OCI-LY7 (cell line): ENCODE measurements at regions not wholly inside any gene's neighbourhood (a gene's known extent, or its start where the extent isn't known, plus 50 kb on each side); places are given as distances from the start of the nearest gene placed in this dataset.

Experiments used
- BruUV-seq: library from RNA; stranded (reverse); fragments of 400-500 nt; replicated peaks from 2 replicates; lab custom pipeline; 2021; lab: Mats Ljungman, UMichigan
- CTCF ChIA-PET: fragments of 300-600 bp; sonication (Branson Sonifier 250); formaldehyde crosslinking; loops from one replicate; lab custom pipeline; 2022; ENCODE audit warnings: antibody characterized with exemption; ENCODE audit not compliant: unreplicated experiment; lab: Charles Lee
- POLR2A ChIA-PET: fragments of 300-600 bp; sonication (Branson Sonifier 250); formaldehyde crosslinking; loops from one replicate; lab custom pipeline; 2022; ENCODE audit warnings: antibody characterized with exemption; lab: Charles Lee
- DNase-seq: peaks from one replicate; pipeline ENCODE4 v3.0.0-alpha.2; 2015; ENCODE audit warnings: low spot score
- H2AFZ ChIP-seq: fragments of 200-600 bp; sonication (generic), shearing (Covaris generic); 2 replicates; pipeline ENCODE4 v1.6.1; 2014; ENCODE audit warnings: mild to moderate bottlenecking, antibody characterized with exemption, low read length, moderate library complexity
- H3K27ac ChIP-seq: fragments of 200-600 bp; sonication (generic); 2 replicates; pipeline ENCODE4 v1.5.1; 2014; ENCODE audit warnings: mixed run types, low read depth, mild to moderate bottlenecking, moderate library complexity, low read length, inconsistent platforms; ENCODE audit not compliant: poor library complexity, severe bottlenecking
- H3K36me3 ChIP-seq: fragments of 200-600 bp; sonication (generic); 2 replicates; pipeline ENCODE4 v1.6.1; 2014; ENCODE audit warnings: mild to moderate bottlenecking, antibody characterized with exemption, low read length, moderate library complexity, mixed read lengths; ENCODE audit not compliant: insufficient read depth
- H3K4me1 ChIP-seq: fragments of 200-600 bp; sonication (generic); 2 replicates; pipeline ENCODE4 v1.5.1; 2014; ENCODE audit warnings: mild to moderate bottlenecking, low read length; ENCODE audit not compliant: insufficient read depth, poor library complexity, severe bottlenecking
- H3K4me2 ChIP-seq: fragments of 200-600 bp; sonication (generic); 2 replicates; pipeline ENCODE4 v1.6.1; 2014; ENCODE audit warnings: mild to moderate bottlenecking, low read length
- H3K4me3 ChIP-seq: fragments of 200-600 bp; sonication (generic); 2 replicates; pipeline ENCODE4 v1.5.1; 2014; ENCODE audit warnings: mild to moderate bottlenecking, low read depth, low read length; ENCODE audit not compliant: poor library complexity, severe bottlenecking
- H3K79me2 ChIP-seq: fragments of 200-600 bp; sonication (generic); 2 replicates; pipeline ENCODE4 v1.6.1; 2016; ENCODE audit warnings: low read depth, mild to moderate bottlenecking, low read length, moderate library complexity, mixed read lengths; ENCODE audit not compliant: insufficient read depth
- H3K9me2 ChIP-seq: fragments of 200-600 bp; sonication (generic); 2 replicates; pipeline ENCODE4 v1.6.1; 2016; ENCODE audit warnings: mild to moderate bottlenecking, low read length, mixed read lengths; ENCODE audit not compliant: insufficient read depth
- H3K9me3 ChIP-seq: fragments of 200-600 bp; sonication (generic); 2 replicates; pipeline ENCODE4 v1.6.1; 2014; ENCODE audit warnings: mild to moderate bottlenecking, mixed run types, low read length, mixed read lengths
- H4K20me1 ChIP-seq: fragments of 200-600 bp; sonication (generic); 2 replicates; pipeline ENCODE4 v1.6.1; 2014; ENCODE audit warnings: mild to moderate bottlenecking, antibody characterized with exemption, low read length, moderate library complexity, mixed read lengths; ENCODE audit not compliant: insufficient read depth
- CTCF ChIP-seq: fragments of 200-600 bp; sonication (generic); conservative IDR thresholded peaks from 2 replicates; pipeline ENCODE4 v1.5.1; 2014; ENCODE audit warnings: mild to moderate bottlenecking, antibody characterized with exemption, low read length, moderate library complexity, mixed read lengths
- EZH2phosphoT487 ChIP-seq: fragments of 200-600 bp; sonication (generic); IDR thresholded peaks from 2 replicates; pipeline ENCODE4 v1.6.1; 2018; ENCODE audit warnings: low read depth, borderline replicate concordance, mild to moderate bottlenecking, mixed run types, antibody characterized with exemption, low read length, moderate library complexity, mixed read lengths
- intact Hi-C: fragments of 100-400 bp; cut with micrococcal nuclease; formaldehyde crosslinking; loops from one replicate; pipeline ENCODE4 v1.10.0; 2022; ENCODE audit not compliant: unreplicated experiment

GRCh38 chr3:103349760-103350159 is 914.9 kb downstream of the ZPLD1 start:
- no peak for DNase-seq
- ChIA-PET POLR2A (interaction anchor here (0.6 kb wide), 2 partner anchors 337 to 404 kb away, joined by 3 to 4 read pairs; no protein-coding TSS in a partner anchor), CTCF (no interaction called here)
- H3K4me3 ChIP-seq = no peak overlapping the region
- H3K9me2 ChIP-seq = no peaks in the 10 kb centered on the region
- intact Hi-C loops = no loop called here
- H3K9me3 ChIP-seq = no peaks in the 10 kb centered on the region
- no peak overlapping the region for H3K4me2 ChIP-seq
- no peaks in the 10 kb centered on the region for H3K4me1 ChIP-seq
- no peak for TF ChIP-seq EZH2phosphoT487
- no peak for TF ChIP-seq CTCF
- H2AFZ ChIP-seq = no peak overlapping the region
- no TSS peak for BruUV-seq
- H3K36me3 ChIP-seq = no peaks in the 10 kb centered on the region
- H3K27ac ChIP-seq = no peak overlapping the region
- no peaks in the 10 kb centered on the region for H4K20me1 ChIP-seq
- H3K79me2 ChIP-seq = no peaks in the 10 kb centered on the region

DNA sequence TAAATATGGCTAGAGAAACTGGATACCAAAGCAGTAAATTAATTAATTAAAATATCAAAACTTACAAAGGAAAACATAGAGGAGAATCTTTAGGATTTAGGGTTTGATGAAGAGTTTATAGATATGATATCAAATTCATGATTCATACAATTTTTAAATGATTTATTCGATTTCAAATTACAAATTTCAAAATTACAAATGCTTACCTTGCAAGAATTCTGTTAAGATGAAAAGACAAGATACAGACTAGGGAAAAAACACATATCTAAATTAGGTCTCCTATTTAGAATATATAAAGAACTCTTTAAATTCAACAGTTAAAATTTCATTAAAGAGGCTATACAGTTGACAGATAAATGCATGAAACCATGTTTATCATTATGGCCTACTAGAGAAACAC is 930.7 kb downstream of the ZPLD1 start:
- DNase-seq = no peak
- no peak overlapping the region for H3K4me2 ChIP-seq
- intact Hi-C loops = no loop called here

More for the DNA sequence above, 930.7 kb downstream of the ZPLD1 start:
- no peaks in the 10 kb centered on the region for H3K79me2 ChIP-seq
- no peak overlapping the region for H3K27ac ChIP-seq
- BruUV-seq = no TSS peak
- H3K9me2 ChIP-seq = no peaks in the 10 kb centered on the region
- ChIA-PET POLR2A (no interaction called here), CTCF (no interaction called here)
- no peak overlapping the region for H3K4me3 ChIP-seq
- H3K4me1 ChIP-seq = no peaks in the 10 kb centered on the region
- H4K20me1 ChIP-seq = no peaks in the 10 kb centered on the region
- H3K36me3 ChIP-seq = no peaks in the 10 kb centered on the region
- TF ChIP-seq CTCF (no peak), EZH2phosphoT487 (no peak)
- no peak overlapping the region for H2AFZ ChIP-seq
- no peaks in the 10 kb centered on the region for H3K9me3 ChIP-seq
